Large intestine (tissue), 3 donors: ENCODE measurements at regions not wholly inside any gene's neighbourhood (a gene's known extent, or its start where the extent isn't known, plus 50 kb on each side); places are given as distances from the start of the nearest gene placed in this dataset.

Experiments
- DNase-seq, 2 donors: peaks; one replicate each; pipeline versions ENCODE4 v3.0.0 to v3.0.0-alpha.2; 2013
- H3K27ac ChIP-seq: one replicate; pipeline ENCODE4 v1.5.1; 2013; ENCODE audit warnings: low read length
- H3K27me3 ChIP-seq: 2 replicates; pipeline ENCODE4 v1.6.1; 2013; ENCODE audit warnings: low read length; ENCODE audit not compliant: control insufficient read depth, insufficient read depth
- H3K36me3 ChIP-seq: 2 replicates; pipeline ENCODE4 v1.6.1; 2013; ENCODE audit warnings: low read length; ENCODE audit not compliant: control insufficient read depth, insufficient read depth
- H3K4me1 ChIP-seq: one replicate; pipeline ENCODE4 v1.6.1; 2013; ENCODE audit warnings: low read length; ENCODE audit not compliant: control insufficient read depth, insufficient read depth
- H3K4me3 ChIP-seq: one replicate; pipeline ENCODE4 v1.5.1; 2013; ENCODE audit warnings: low read length
- H3K9me3 ChIP-seq: one replicate; pipeline ENCODE4 v1.6.1; 2013; ENCODE audit warnings: mild to moderate bottlenecking, low read depth, low read length, moderate library complexity; ENCODE audit not compliant: control insufficient read depth
- WGBS: methylation state at CpG from one replicate; pipeline ENCODE4 v1.1.5; 2013; ENCODE audit warnings: low lambda C conversion rate; ENCODE audit not compliant: insufficient coverage; 5-methylcytosine and 5-hydroxymethylcytosine counted together

DNA sequence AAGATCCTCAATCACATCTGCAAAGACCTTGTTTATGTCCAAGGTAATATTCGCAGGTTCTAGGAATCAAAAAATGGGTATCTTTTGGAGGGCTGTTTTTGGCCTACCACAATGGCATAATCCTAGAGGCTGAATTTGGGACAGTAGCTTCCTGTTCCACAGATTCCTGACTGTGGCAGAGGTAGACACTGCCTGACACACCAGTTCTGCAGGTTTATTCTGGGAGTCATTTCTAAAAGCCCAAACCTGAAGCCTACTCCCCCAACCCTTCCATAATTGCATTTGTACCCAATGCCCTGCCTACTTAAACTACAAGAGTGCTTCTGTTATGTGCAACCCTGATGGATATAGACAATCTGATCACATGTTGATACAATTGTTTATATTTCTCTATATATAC is 378.9 kb downstream of the PCNX1 start:
- Histone ChIP-seq H3K9me3 (no peaks in the 10 kb centered on the region), H3K4me3 (no peak overlapping the region), H3K27ac (no peak overlapping the region), H3K27me3 (no peaks in the 10 kb centered on the region), H3K4me1 (peaks cover 4% of the 10 kb centered on the region), H3K36me3 (no peaks in the 10 kb centered on the region)
- no CpG with 5 or more reads among the region's 1 CpG for whole genome bisulfite sequencing
- DNase-seq: no peak

- H3K9me3 ChIP-seq: no peaks in the 10 kb centered on the region
- H3K27ac ChIP-seq: no peak overlapping the region
- no peak for DNase-seq
- H3K36me3 ChIP-seq: no peaks in the 10 kb centered on the region
- no peaks in the 10 kb centered on the region for H3K27me3 ChIP-seq
- H3K4me3 ChIP-seq: no peak overlapping the region
- peaks cover 4% of the 10 kb centered on the region for H3K4me1 ChIP-seq
- WGBS: 83% methylated on average over 2 of the region's 2 CpGs
These were observed 380.3 kb downstream of the PCNX1 start for GRCh38 chr14:71287567-71287966.

- H3K27ac ChIP-seq: no peak overlapping the region
- H3K36me3 ChIP-seq: no peaks in the 10 kb centered on the region
- H3K4me3 ChIP-seq: no peak overlapping the region
- no peaks in the 10 kb centered on the region for H3K27me3 ChIP-seq
- 67% methylated on average over 1 of the region's 4 CpGs for WGBS
- H3K9me3 ChIP-seq: no peaks in the 10 kb centered on the region
- peak in 1 of 2 donors; percentile 29 for DNase-seq
- peaks cover 4% of the 10 kb centered on the region for H3K4me1 ChIP-seq
These were observed 382.3 kb downstream of the PCNX1 start for GRCh38 chr14:71289536-71289935.

GRCh38 chr14:71290301-71290700 is 383.0 kb downstream of the PCNX1 start:
- no peak overlapping the region for H3K4me3 ChIP-seq
- H3K4me1 ChIP-seq: peaks cover 4% of the 10 kb centered on the region
- WGBS: 80% methylated on average over 3 of the region's 6 CpGs
- H3K36me3 ChIP-seq: no peaks in the 10 kb centered on the region
- H3K27me3 ChIP-seq: no peaks in the 10 kb centered on the region
- H3K9me3 ChIP-seq: no peaks in the 10 kb centered on the region
- DNase-seq: no peak
- H3K27ac ChIP-seq: no peak overlapping the region

DNA sequence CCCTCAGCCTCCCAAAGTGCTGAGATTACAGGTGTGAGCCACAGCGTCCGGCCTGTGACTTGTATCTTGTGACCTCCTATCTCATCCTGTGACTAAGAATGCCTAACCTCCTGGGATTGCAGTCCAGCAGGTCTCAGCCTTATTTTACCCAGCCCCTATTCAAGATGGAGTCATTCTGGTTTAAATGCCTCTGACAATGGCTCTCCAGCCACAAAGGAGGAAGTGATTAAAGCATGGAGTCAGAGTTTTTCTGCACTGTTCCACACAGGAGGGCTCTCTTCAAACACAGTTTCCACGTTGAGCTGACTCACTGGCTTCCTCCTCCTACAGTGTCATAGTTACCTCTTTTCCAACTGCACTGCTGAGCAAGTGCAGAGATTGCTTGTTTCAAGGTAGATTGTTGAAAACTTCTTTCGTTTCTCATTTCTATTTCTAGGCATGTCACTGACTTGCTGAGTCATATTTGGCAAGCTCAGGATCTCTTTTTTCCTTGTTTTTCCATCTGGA is 383.8 kb downstream of the PCNX1 start:
- H3K27ac ChIP-seq: no peak overlapping the region
- no peaks in the 10 kb centered on the region for H3K36me3 ChIP-seq
- H3K9me3 ChIP-seq: no peaks in the 10 kb centered on the region
- DNase-seq: peak in 1 of 2 donors; percentile 7
- no peak overlapping the region for H3K4me3 ChIP-seq
- 80% methylated on average over 1 of the region's 4 CpGs for WGBS
- no peaks in the 10 kb centered on the region for H3K27me3 ChIP-seq
- peaks cover 4% of the 10 kb centered on the region for H3K4me1 ChIP-seq

- no peaks in the 10 kb centered on the region for H3K9me3 ChIP-seq
- no peak overlapping the region for H3K4me3 ChIP-seq
- no peaks in the 10 kb centered on the region for H3K4me1 ChIP-seq
These were observed 388.9 kb downstream of the PCNX1 start for GRCh38 chr14:71296184-71296583.

GRCh38 chr14:71300566-71301330 is 393.5 kb downstream of the PCNX1 start:
- DNase-seq: no peak
- WGBS: 100% methylated on average over 1 of the region's 5 CpGs

More at GRCh38 chr14:71296184-71296583, 388.9 kb downstream of the PCNX1 start:
- H3K27ac ChIP-seq: no peak overlapping the region
- no peaks in the 10 kb centered on the region for H3K27me3 ChIP-seq
- H3K36me3 ChIP-seq: no peaks in the 10 kb centered on the region
- no peak for DNase-seq

DNA sequence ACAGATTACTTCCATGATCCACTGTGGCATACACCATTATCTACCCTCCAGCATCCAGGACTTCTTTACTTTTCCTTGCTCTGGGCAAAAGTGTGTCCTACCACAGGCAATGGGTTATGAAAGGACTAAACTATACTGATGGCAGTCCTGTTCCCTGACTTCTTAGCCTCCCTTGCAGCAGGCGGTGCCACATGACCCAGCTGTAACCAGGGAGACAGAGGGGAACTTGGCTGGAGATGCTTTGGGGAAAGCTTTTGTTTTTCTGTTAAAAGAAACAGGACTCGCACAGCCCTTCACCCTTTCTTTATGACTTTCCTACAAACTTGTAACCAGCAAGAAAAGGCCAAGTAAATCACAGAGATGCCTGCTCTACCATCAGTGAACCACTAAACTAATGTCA is 394.4 kb downstream of the PCNX1 start:
- Histone ChIP-seq H3K9me3 (peaks cover 4% of the 10 kb centered on the region), H3K27me3 (no peaks in the 10 kb centered on the region), H3K27ac (no peak overlapping the region), H3K36me3 (no peaks in the 10 kb centered on the region), H3K4me1 (no peaks in the 10 kb centered on the region), H3K4me3 (no peak overlapping the region)
- no CpG with 5 or more reads among the region's 2 CpGs for WGBS
- no peak for DNase-seq

More at GRCh38 chr14:71300566-71301330, 393.5 kb downstream of the PCNX1 start:
- Histone ChIP-seq H3K4me1 (no peaks in the 10 kb centered on the region), H3K27me3 (no peaks in the 10 kb centered on the region), H3K27ac (no peak overlapping the region), H3K36me3 (no peaks in the 10 kb centered on the region), H3K4me3 (no peak overlapping the region), H3K9me3 (peaks cover 4% of the 10 kb centered on the region)

- no CpG with 5 or more reads among the region's 6 CpGs for WGBS
- Histone ChIP-seq H3K27ac (no peak overlapping the region), H3K36me3 (no peaks in the 10 kb centered on the region), H3K9me3 (peaks cover 4% of the 10 kb centered on the region), H3K27me3 (no peaks in the 10 kb centered on the region), H3K4me3 (no peak overlapping the region), H3K4me1 (no peaks in the 10 kb centered on the region)
- no peak for DNase-seq
These were observed 397.4 kb downstream of the PCNX1 start for GRCh38 chr14:71304690-71305089.

- no peak overlapping the region for H3K4me3 ChIP-seq
- no peak overlapping the region for H3K27ac ChIP-seq
- no peaks in the 10 kb centered on the region for H3K27me3 ChIP-seq
- peaks cover 4% of the 10 kb centered on the region for H3K9me3 ChIP-seq
- DNase-seq: no peak
- no peaks in the 10 kb centered on the region for H3K4me1 ChIP-seq
- WGBS: no CpG with 5 or more reads among the region's 1 CpG
- H3K36me3 ChIP-seq: no peaks in the 10 kb centered on the region
These were observed 401.4 kb downstream of the PCNX1 start for GRCh38 chr14:71308671-71309070.

DNA sequence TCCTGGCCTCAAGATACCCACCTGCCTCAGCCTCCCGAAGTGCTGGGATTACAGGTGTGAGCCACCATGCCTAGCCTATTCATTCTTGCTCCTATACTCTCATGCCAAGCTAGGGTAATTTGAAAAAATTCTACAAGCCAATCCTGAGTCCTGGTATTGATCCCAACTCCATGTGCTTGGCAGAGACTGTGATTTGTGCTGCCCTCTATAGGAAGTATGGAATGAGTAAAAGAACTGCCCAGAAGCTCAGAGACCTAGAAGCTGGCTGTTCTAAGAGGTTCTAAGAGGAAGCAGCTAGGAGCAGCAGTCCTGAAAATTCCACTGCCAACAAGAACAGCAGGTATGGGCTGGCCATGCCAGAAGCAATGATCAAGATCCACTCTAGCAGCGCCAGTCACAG is 402.5 kb downstream of the PCNX1 start:
- no peaks in the 10 kb centered on the region for H3K36me3 ChIP-seq
- no peaks in the 10 kb centered on the region for H3K9me3 ChIP-seq
- no peak for DNase-seq
- no peaks in the 10 kb centered on the region for H3K4me1 ChIP-seq
- H3K27ac ChIP-seq: no peak overlapping the region
- no peak overlapping the region for H3K4me3 ChIP-seq
- no CpG with 5 or more reads among the region's 2 CpGs for WGBS
- no peaks in the 10 kb centered on the region for H3K27me3 ChIP-seq
